Keratinocyte (primary cell): ENCODE measurements at regions not wholly inside any gene's neighbourhood (a gene's known extent, or its start where the extent isn't known, plus 50 kb on each side); places are given as distances from the start of the nearest gene placed in this dataset.

Experiments
- EZH2 ChIP-seq: IDR thresholded peaks from one replicate; pipeline ENCODE4 v1.6.1; 2012; ENCODE audit warnings: inconsistent platforms, mild to moderate bottlenecking, low read length, moderate library complexity
- TF ChIP-seq, protein P1 (sequence below), 3 experiments: IDR thresholded peaks in 1 of 3; conservative IDR thresholded peaks in 1 of 3; optimal IDR thresholded peaks in 1 of 3; 2 replicates in 2 of 3; 3 replicates in 1 of 3; pipeline versions ENCODE3 to v1.5.1; 2011; ENCODE audit warnings: low read length in 3 of 3, mild to moderate bottlenecking in 3 of 3, moderate library complexity in 2 of 3, control low read depth in 1 of 3, inconsistent platforms in 1 of 3; ENCODE audit not compliant: insufficient read depth in 2 of 3; ENCODE audit errors: extremely low read depth in 1 of 3

DNA sequence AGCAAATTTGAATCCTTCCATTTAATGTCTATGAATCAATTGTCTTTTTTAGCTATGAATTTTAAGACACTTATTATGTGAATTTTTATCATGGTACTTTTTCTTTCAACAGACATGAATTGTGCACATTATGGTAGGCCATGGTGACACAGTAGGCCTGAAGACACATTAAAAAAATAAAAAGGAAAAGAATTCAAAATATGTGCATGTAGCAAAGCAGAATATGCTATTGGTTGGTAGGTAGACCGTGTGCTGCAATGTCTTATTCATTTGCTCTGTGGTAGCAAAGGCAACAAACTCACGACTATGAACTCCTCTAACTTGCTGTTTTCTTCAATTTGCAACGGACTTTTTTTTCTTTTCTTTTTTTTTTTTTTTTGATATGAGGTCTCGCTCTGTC, 50.0 kb upstream of the EPHA3 start:
- TF ChIP-seq, protein P1, sequence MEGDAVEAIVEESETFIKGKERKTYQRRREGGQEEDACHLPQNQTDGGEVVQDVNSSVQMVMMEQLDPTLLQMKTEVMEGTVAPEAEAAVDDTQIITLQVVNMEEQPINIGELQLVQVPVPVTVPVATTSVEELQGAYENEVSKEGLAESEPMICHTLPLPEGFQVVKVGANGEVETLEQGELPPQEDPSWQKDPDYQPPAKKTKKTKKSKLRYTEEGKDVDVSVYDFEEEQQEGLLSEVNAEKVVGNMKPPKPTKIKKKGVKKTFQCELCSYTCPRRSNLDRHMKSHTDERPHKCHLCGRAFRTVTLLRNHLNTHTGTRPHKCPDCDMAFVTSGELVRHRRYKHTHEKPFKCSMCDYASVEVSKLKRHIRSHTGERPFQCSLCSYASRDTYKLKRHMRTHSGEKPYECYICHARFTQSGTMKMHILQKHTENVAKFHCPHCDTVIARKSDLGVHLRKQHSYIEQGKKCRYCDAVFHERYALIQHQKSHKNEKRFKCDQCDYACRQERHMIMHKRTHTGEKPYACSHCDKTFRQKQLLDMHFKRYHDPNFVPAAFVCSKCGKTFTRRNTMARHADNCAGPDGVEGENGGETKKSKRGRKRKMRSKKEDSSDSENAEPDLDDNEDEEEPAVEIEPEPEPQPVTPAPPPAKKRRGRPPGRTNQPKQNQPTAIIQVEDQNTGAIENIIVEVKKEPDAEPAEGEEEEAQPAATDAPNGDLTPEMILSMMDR (optimal IDR thresholded peaks at IDR 0.05 in 1 of 3, IDR thresholded peaks at IDR 0.05 in 1 of 3, conservative IDR thresholded peaks at IDR 0.05 in 1 of 3; ENCODE audit: extremely low read depth in 1 of 3, insufficient read depth in 2 of 3, low read length in 3 of 3) = no peak
- TF ChIP-seq EZH2 = no peak
